ENCODE measurements at regions not wholly inside any gene's neighbourhood (a gene's known extent, or its start where the extent isn't known, plus 50 kb on each side); places are given as distances from the start of the nearest gene placed in this dataset.

GRCh38 chr9:84575705-84576104 lies 93.8 kb upstream of the NTRK2 start:
- no peaks in the 10 kb centered on the region for H3K9me3 ChIP-seq (ENCODE audit: insufficient read depth, low read depth, low read length)
- H3K4me1 ChIP-seq (ENCODE audit: insufficient read depth, low read length) = no peaks in the 10 kb centered on the region
- Mint-ChIP-seq H3K36me3 (ENCODE audit: low read depth, unreplicated experiment) (no peaks in the 10 kb centered on the region), H3K4me3 (ENCODE audit: unreplicated experiment) (no peak overlapping the region), H3K9me3 (ENCODE audit: unreplicated experiment) (peaks cover 4% of the 10 kb centered on the region), H3K27me3 (ENCODE audit: low read depth, unreplicated experiment) (peaks cover 11% of the 10 kb centered on the region), H3K27ac (ENCODE audit: unreplicated experiment) (no peak overlapping the region), H3K4me1 (ENCODE audit: low read depth, unreplicated experiment) (no peaks in the 10 kb centered on the region)
- H3K36me3 ChIP-seq (ENCODE audit: insufficient read depth, low read length) = no peaks in the 10 kb centered on the region
- H2AFZ ChIP-seq (ENCODE audit: low read depth, low read length) = no peak overlapping the region
- H3K9ac ChIP-seq (ENCODE audit: low read length) = no peak overlapping the region
- no peaks in the 10 kb centered on the region for H3K27me3 ChIP-seq (ENCODE audit: insufficient read depth, low read length)
- H3K4me3 ChIP-seq (ENCODE audit: insufficient read depth, low read depth, low read length) = no peak overlapping the region
- TF ChIP-seq EZH2 (IDR thresholded peaks at IDR 0.05; ENCODE audit: insufficient read depth, low read length) = no peak
- no peak for TF ChIP-seq CTCF (IDR thresholded peaks at IDR 0.05; ENCODE audit: insufficient read depth, low read depth, low read length)
- H3K4me2 ChIP-seq (ENCODE audit: low read length) = no peak overlapping the region
- H4K20me1 ChIP-seq (ENCODE audit: insufficient read depth, low read length) = no peaks in the 10 kb centered on the region
- H3K79me2 ChIP-seq (ENCODE audit: insufficient read depth, low read length) = no peaks in the 10 kb centered on the region
- H3K27ac ChIP-seq (ENCODE audit: low read depth, low read length) = no peak overlapping the region
- no peak for DNase-seq (ENCODE audit: low read depth)
- FAIRE-seq = no peak

- no peaks in the 10 kb centered on the region for H3K79me2 ChIP-seq (ENCODE audit: insufficient read depth, low read length)
- Mint-ChIP-seq H3K9me3 (ENCODE audit: unreplicated experiment) (no peaks in the 10 kb centered on the region), H3K27me3 (ENCODE audit: low read depth, unreplicated experiment) (peaks cover 2% of the 10 kb centered on the region), H3K36me3 (ENCODE audit: low read depth, unreplicated experiment) (no peaks in the 10 kb centered on the region), H3K27ac (ENCODE audit: unreplicated experiment) (no peak overlapping the region), H3K4me3 (ENCODE audit: unreplicated experiment) (no peak overlapping the region), H3K4me1 (ENCODE audit: low read depth, unreplicated experiment) (no peaks in the 10 kb centered on the region)
- H2AFZ ChIP-seq (ENCODE audit: low read depth, low read length) = no peak overlapping the region
- no peak overlapping the region for H3K4me3 ChIP-seq (ENCODE audit: insufficient read depth, low read depth, low read length)
- TF ChIP-seq CTCF (IDR thresholded peaks at IDR 0.05; ENCODE audit: insufficient read depth, low read depth, low read length) = no peak
- TF ChIP-seq EZH2 (IDR thresholded peaks at IDR 0.05; ENCODE audit: insufficient read depth, low read length) = no peak
- H3K9me3 ChIP-seq (ENCODE audit: insufficient read depth, low read depth, low read length) = no peaks in the 10 kb centered on the region
- no peak overlapping the region for H3K9ac ChIP-seq (ENCODE audit: low read length)
- FAIRE-seq (no peak), DNase-seq (ENCODE audit: low read depth) (no peak)
- no peak overlapping the region for H3K27ac ChIP-seq (ENCODE audit: low read depth, low read length)
- H4K20me1 ChIP-seq (ENCODE audit: insufficient read depth, low read length) = no peaks in the 10 kb centered on the region
- H3K36me3 ChIP-seq (ENCODE audit: insufficient read depth, low read length) = no peaks in the 10 kb centered on the region
- no peaks in the 10 kb centered on the region for H3K27me3 ChIP-seq (ENCODE audit: insufficient read depth, low read length)
- no peaks in the 10 kb centered on the region for H3K4me1 ChIP-seq (ENCODE audit: insufficient read depth, low read length)
- H3K4me2 ChIP-seq (ENCODE audit: low read length) = no peak overlapping the region
Observed at GRCh38 chr9:84583866-84584265, 85.7 kb upstream of the NTRK2 start.

- Histone ChIP-seq H4K20me1 (ENCODE audit: insufficient read depth, low read length) (no peaks in the 10 kb centered on the region), H3K4me2 (ENCODE audit: low read length) (no peak overlapping the region), H3K9ac (ENCODE audit: low read length) (no peak overlapping the region), H3K27me3 (ENCODE audit: insufficient read depth, low read length) (no peaks in the 10 kb centered on the region), H3K9me3 (ENCODE audit: insufficient read depth, low read depth, low read length) (no peaks in the 10 kb centered on the region), H3K36me3 (ENCODE audit: insufficient read depth, low read length) (no peaks in the 10 kb centered on the region), H3K4me1 (ENCODE audit: insufficient read depth, low read length) (no peaks in the 10 kb centered on the region), H3K27ac (ENCODE audit: low read depth, low read length) (no peak overlapping the region), H3K4me3 (ENCODE audit: insufficient read depth, low read depth, low read length) (no peak overlapping the region), H3K79me2 (ENCODE audit: insufficient read depth, low read length) (no peaks in the 10 kb centered on the region), H2AFZ (ENCODE audit: low read depth, low read length) (no peak overlapping the region)
- Mint-ChIP-seq H3K4me3 (ENCODE audit: unreplicated experiment) (no peak overlapping the region), H3K36me3 (ENCODE audit: low read depth, unreplicated experiment) (no peaks in the 10 kb centered on the region), H3K4me1 (ENCODE audit: low read depth, unreplicated experiment) (no peaks in the 10 kb centered on the region), H3K27ac (ENCODE audit: unreplicated experiment) (no peak overlapping the region), H3K27me3 (ENCODE audit: low read depth, unreplicated experiment) (peaks cover 2% of the 10 kb centered on the region), H3K9me3 (ENCODE audit: unreplicated experiment) (no peaks in the 10 kb centered on the region)
- TF ChIP-seq CTCF (IDR thresholded peaks at IDR 0.05; ENCODE audit: insufficient read depth, low read depth, low read length) (no peak), EZH2 (IDR thresholded peaks at IDR 0.05; ENCODE audit: insufficient read depth, low read length) (no peak)
- no peak for FAIRE-seq
- no peak for DNase-seq (ENCODE audit: low read depth)
Observed at GRCh38 chr9:84586662-84587061, 82.9 kb upstream of the NTRK2 start.
